AG09319 (cell line): ENCODE measurements at regions not wholly inside any gene's neighbourhood (a gene's known extent, or its start where the extent isn't known, plus 50 kb on each side); places are given as distances from the start of the nearest gene placed in this dataset.

Source experiments
- DNase-seq: peaks from one replicate; pipeline ENCODE4 v3.0.0-alpha.2; 2010; ENCODE audit warnings: low read depth; ENCODE audit errors: extremely low read depth
- CTCF ChIP-seq: IDR thresholded peaks from 2 replicates; pipeline ENCODE4 v1.5.1; 2011; ENCODE audit warnings: low read depth, mild to moderate bottlenecking, inconsistent platforms, low read length, moderate library complexity

- no peak for TF ChIP-seq CTCF
- DNase-seq, result no peak
Observed at GRCh38 chrX:143935601-143936000, 51.7 kb downstream of the UBE2NL start.

GRCh38 chrX:143940119-143940518 is 56.2 kb downstream of the UBE2NL start:
- no peak for DNase-seq
- no peak for TF ChIP-seq CTCF

- no peak for TF ChIP-seq CTCF
- no peak for DNase-seq
Observed at GRCh38 chrX:143945171-143945570, 61.3 kb downstream of the UBE2NL start.

GRCh38 chrX:143964549-143964948 is 80.7 kb downstream of the UBE2NL start:
- TF ChIP-seq CTCF, result no peak

DNA sequence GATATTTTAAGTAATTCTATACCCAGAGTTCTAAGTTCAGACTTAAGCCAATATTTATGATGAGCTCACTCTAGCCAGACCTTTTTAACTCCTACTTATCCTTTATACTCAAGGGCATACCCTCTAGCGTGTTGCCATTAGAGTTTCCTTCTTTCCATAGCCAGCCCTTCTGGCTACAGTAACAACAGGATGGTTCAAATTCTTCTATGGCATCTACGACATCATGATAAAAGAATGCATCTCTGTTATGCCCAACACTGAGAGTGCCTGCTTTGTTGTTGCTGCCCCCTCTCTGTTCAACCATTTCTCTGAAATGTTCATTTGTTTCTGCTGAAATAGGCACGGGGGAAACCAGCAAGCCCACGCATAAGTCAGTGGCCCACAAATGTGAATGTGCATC is 104.5 kb downstream of the UBE2NL start:
- TF ChIP-seq CTCF, result no peak
- DNase-seq, result no peak

More at GRCh38 chrX:143964549-143964948, 80.7 kb downstream of the UBE2NL start:
- DNase-seq, result no peak

DNA sequence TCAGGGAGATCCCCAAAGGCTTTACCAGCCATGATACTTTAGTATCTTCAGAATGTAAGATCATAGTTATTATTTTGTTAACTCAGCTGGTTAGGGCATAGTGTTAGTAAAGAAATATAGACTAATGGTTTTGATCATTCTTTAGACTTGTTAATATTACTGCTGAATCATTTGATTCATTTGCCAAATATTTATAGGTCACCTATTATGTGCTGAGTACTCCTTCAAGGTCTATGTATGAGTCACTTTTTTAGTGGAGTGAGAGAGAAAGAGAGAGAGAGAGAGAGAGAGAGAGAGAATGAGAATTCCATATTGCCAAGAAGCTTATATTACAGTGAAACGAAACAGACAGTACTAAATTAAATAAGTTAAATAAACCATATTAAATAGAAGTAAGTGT is 110.3 kb downstream of the UBE2NL start:
- DNase-seq, result no peak
- no peak for TF ChIP-seq CTCF

DNA sequence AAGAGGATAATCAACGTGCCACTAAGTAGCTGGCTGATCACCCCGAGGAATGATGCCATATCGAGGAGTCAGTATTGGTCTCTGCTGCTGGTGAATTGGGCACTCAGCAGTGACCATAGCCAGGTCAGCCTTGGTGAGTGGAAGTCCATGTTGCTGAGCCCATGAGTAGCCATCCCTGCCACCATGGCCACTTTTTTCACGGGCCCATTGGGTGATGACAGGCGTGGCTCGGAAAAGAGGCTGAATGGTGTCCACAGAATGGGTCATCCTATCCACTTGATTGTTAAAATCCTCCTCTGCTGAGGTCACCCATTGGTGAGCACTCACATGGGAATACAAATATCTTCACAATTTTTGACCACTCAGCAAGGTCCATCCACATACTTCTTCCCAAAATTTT is 114.4 kb downstream of the UBE2NL start:
- TF ChIP-seq CTCF, result no peak
- DNase-seq, result no peak
